ENCODE measurements at regions not wholly inside any gene's neighbourhood (a gene's known extent, or its start where the extent isn't known, plus 50 kb on each side); places are given as distances from the start of the nearest gene placed in this dataset.

DNA sequence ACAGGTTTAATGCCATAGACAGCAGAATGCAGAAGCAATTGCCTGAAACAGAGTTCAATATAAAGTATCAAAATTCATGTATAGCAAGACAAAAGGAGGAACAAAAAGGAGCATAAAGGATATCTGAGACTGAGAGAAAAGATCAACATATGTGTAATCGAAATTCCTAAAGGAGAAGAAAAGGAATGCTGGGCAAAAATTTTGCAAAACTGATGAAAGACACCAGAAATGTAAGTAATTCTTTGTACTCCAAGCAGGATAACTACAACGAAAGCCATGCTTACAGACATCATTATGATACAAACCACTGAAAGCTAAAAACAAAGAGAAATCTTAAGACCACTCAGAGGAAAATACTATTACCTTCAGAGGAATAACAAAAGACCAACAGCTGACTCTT lies 72.8 kb upstream of the MTAP start:
- Histone ChIP-seq H3K9ac (ENCODE audit: low read depth, low read length) (no peak overlapping the region), H3K36me3 (ENCODE audit: insufficient read depth, low read length) (no peaks in the 10 kb centered on the region), H3K27me3 (ENCODE audit: insufficient read depth, low read length) (peaks cover 47% of the 10 kb centered on the region), H3K4me1 (ENCODE audit: insufficient read depth, low read length) (no peaks in the 10 kb centered on the region), H3K27ac (ENCODE audit: low read depth, low read length) (no peak overlapping the region), H3K9me3 (ENCODE audit: insufficient read depth, low read depth, low read length) (no peaks in the 10 kb centered on the region), H3K4me3 (ENCODE audit: low read length) (no peak overlapping the region)
- 78% methylated on average over 2 of the region's 2 CpGs for WGBS

DNA sequence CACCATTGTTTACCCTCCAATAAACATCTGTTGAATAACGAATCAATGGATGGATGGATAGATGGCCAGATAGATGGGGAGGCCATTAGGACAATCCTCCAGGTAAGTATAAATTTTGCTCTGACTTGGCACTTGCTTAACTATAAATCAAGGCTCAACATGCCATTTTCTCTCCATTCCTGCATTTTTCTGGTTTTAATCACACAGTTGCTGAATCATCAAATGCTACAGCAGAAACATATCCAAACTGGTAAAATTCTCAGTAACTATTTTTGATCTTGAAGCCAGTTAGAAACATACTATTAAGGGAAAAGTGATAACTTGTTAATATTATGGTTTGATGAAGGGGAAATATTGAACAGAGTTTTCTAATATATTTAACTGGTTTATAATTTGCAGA lies 71.5 kb upstream of the MTAP start:
- Histone ChIP-seq H3K27me3 (ENCODE audit: insufficient read depth, low read length) (peaks cover 46% of the 10 kb centered on the region), H3K9me3 (ENCODE audit: insufficient read depth, low read depth, low read length) (no peaks in the 10 kb centered on the region), H3K9ac (ENCODE audit: low read depth, low read length) (no peak overlapping the region), H3K27ac (ENCODE audit: low read depth, low read length) (no peak overlapping the region), H3K4me1 (ENCODE audit: insufficient read depth, low read length) (no peaks in the 10 kb centered on the region), H3K36me3 (ENCODE audit: insufficient read depth, low read length) (no peaks in the 10 kb centered on the region), H3K4me3 (ENCODE audit: low read length) (no peak overlapping the region)
- WGBS: no CpG with 5 or more reads among the region's 1 CpG

DNA sequence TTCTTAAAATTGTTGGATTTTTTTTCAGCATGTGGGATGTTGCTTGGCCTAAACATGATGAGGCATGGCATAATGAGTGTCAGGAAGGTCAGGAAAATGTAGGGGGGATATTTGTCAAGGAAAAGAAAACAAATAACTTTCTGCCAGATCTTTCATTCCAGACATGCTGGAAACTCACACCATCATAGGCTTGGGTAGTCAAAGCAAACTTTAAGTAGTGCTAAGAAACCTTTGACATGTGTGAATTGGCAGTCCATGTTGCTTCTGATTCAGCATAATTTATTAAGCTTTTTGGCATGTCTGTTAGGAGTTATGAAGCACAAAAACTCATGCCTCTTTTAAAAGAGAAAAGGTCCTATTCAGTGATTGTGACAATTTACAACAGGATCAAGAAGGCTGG lies 61.3 kb upstream of the MTAP start:
- H3K36me3 ChIP-seq (ENCODE audit: insufficient read depth, low read length): no peaks in the 10 kb centered on the region
- peaks cover 99% of the 10 kb centered on the region for H3K27me3 ChIP-seq (ENCODE audit: insufficient read depth, low read length)
- no peak overlapping the region for H3K9ac ChIP-seq (ENCODE audit: low read depth, low read length)
- H3K4me3 ChIP-seq (ENCODE audit: low read length): no peak overlapping the region
- no peaks in the 10 kb centered on the region for H3K4me1 ChIP-seq (ENCODE audit: insufficient read depth, low read length)
- H3K27ac ChIP-seq (ENCODE audit: low read depth, low read length): no peak overlapping the region
- H3K9me3 ChIP-seq (ENCODE audit: insufficient read depth, low read depth, low read length): no peaks in the 10 kb centered on the region

DNA sequence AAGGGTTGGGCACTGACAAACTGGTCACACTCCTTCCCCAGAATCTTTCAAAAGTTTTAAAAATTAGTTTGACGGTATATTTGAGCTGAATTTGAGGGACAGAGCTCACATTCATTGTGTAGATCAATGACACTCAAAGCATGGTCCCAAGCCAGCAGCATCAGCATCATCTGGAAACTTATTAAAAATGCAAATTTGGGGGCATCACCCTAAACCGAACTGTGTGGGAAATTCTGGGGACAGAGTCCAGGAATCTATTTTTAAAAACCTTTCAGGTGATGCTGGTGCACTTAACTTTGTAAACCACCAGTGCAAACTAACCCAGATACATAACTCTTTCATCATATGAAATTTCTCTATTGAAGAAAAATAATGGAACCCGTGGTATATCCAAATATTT lies 58.1 kb upstream of the MTAP start:
- H3K27ac ChIP-seq (ENCODE audit: low read depth, low read length): no peak overlapping the region
- no peaks in the 10 kb centered on the region for H3K36me3 ChIP-seq (ENCODE audit: insufficient read depth, low read length)
- H3K9me3 ChIP-seq (ENCODE audit: insufficient read depth, low read depth, low read length): no peaks in the 10 kb centered on the region
- WGBS: 23% methylated on average over 2 of the region's 3 CpGs
- no peak overlapping the region for H3K4me3 ChIP-seq (ENCODE audit: low read length)
- peaks cover 100% of the 10 kb centered on the region for H3K27me3 ChIP-seq (ENCODE audit: insufficient read depth, low read length)
- no peak overlapping the region for H3K9ac ChIP-seq (ENCODE audit: low read depth, low read length)
- H3K4me1 ChIP-seq (ENCODE audit: insufficient read depth, low read length): no peaks in the 10 kb centered on the region

DNA sequence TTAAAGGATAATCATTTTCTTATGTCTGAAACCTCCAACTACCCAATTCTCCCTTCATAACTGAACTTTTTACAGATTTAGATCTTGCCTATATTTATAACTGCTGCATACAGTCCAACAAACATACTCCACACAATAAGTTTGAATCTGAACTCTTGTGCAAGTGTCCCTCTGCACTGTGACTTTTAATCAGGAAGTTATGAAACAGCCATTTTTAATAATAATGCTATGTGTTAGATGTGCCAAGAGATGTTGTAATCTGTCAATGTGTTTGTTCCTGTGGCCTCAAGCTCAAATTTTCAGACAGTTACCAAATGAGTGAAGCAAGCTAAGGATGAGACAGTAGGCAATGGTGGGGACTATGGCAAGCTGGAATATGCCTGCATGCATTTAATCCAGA lies 57.6 kb upstream of the MTAP start:
- Histone ChIP-seq H3K4me1 (ENCODE audit: insufficient read depth, low read length) (no peaks in the 10 kb centered on the region), H3K36me3 (ENCODE audit: insufficient read depth, low read length) (no peaks in the 10 kb centered on the region), H3K4me3 (ENCODE audit: low read length) (no peak overlapping the region), H3K9me3 (ENCODE audit: insufficient read depth, low read depth, low read length) (no peaks in the 10 kb centered on the region), H3K27ac (ENCODE audit: low read depth, low read length) (no peak overlapping the region), H3K9ac (ENCODE audit: low read depth, low read length) (no peak overlapping the region), H3K27me3 (ENCODE audit: insufficient read depth, low read length) (peaks cover 100% of the 10 kb centered on the region)

DNA sequence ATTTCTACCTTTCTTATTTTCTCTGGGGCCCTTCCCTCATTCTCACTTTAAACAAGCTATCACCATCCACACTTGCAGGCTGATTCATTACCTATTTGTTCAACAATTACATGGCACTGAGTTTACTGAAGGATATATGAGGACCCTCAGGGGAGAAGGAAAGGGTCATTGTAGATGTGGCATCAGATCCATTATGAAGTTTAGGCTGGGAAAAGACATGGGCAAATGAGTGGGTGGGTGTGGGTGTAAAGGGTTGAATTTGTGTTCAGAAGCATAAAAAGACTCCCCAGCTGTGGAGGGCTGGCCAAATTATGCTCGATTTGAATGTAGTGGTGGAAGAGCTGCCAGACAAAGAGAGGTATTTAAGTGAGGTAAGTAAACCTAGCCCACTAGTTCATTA lies 55.9 kb upstream of the MTAP start:
- Histone ChIP-seq H3K4me3 (ENCODE audit: low read length) (no peak overlapping the region), H3K27me3 (ENCODE audit: insufficient read depth, low read length) (peaks cover 100% of the 10 kb centered on the region), H3K9ac (ENCODE audit: low read depth, low read length) (no peak overlapping the region), H3K4me1 (ENCODE audit: insufficient read depth, low read length) (no peaks in the 10 kb centered on the region), H3K36me3 (ENCODE audit: insufficient read depth, low read length) (no peaks in the 10 kb centered on the region), H3K9me3 (ENCODE audit: insufficient read depth, low read depth, low read length) (no peaks in the 10 kb centered on the region), H3K27ac (ENCODE audit: low read depth, low read length) (no peak overlapping the region)
- whole genome bisulfite sequencing: 35% methylated on average over 1 of the region's 1 CpG

DNA sequence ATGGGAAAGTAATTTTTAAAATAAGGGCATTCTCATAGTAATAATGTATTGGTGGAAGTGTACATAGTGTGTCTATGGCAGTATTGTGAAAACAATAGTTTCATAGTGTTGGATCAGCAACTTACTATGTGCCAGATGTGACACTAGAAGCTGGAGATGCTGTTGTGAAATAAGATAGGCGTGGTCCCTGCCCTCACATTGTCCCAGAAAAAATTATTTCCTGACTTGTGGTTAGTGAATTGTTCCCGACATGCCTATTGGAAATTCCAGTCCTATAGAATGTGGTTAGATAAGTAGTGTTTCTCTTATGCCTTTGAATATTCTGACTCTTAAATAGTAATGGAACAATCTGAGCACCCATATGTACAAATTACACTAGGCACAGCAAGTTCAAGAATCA lies 55.3 kb upstream of the MTAP start:
- no peaks in the 10 kb centered on the region for H3K4me1 ChIP-seq (ENCODE audit: insufficient read depth, low read length)
- H3K36me3 ChIP-seq (ENCODE audit: insufficient read depth, low read length): no peaks in the 10 kb centered on the region
- no peak overlapping the region for H3K27ac ChIP-seq (ENCODE audit: low read depth, low read length)
- WGBS: 32% methylated on average over 2 of the region's 2 CpGs
- H3K4me3 ChIP-seq (ENCODE audit: low read length): no peak overlapping the region
- H3K27me3 ChIP-seq (ENCODE audit: insufficient read depth, low read length): peaks cover 100% of the 10 kb centered on the region
- H3K9ac ChIP-seq (ENCODE audit: low read depth, low read length): no peak overlapping the region
- no peaks in the 10 kb centered on the region for H3K9me3 ChIP-seq (ENCODE audit: insufficient read depth, low read depth, low read length)

DNA sequence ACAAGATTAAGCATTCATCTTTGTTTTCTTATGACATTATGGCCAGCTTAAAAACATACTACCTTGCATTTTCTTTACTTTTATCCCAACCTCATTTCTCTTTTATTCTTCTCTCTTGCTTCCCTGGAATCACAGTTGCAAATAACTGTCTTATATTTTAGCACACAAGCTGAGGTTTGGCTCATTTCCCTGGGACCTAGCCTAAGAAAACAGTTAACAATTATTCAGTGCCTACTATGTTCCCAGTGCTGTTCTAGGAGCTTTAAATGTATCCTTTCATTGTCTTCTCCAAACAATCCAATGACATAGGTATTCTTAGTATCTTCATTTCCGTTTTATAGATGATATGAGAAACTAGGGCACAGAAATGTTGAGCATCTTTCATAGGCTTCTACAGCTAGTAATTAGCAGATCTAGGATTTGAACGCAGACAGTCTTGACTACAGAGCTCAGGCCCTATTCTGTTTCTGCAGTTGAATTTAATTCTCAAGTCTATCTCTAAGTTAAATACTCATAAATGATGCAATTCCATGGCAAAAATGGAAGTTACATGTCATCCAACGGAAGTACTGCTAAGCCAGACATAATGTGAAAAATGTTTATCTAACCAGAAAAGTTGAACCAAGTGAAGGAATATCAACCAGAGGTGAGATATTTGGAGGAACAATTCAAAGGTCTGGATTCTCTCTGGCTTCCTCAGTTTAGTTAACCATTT lies 52.3 kb upstream of the MTAP start:
- H3K9ac ChIP-seq (ENCODE audit: low read depth, low read length): no peak overlapping the region
- no peaks in the 10 kb centered on the region for H3K9me3 ChIP-seq (ENCODE audit: insufficient read depth, low read depth, low read length)
- no peak overlapping the region for H3K27ac ChIP-seq (ENCODE audit: low read depth, low read length)
- 51% methylated on average over 3 of the region's 3 CpGs for WGBS
- H3K36me3 ChIP-seq (ENCODE audit: insufficient read depth, low read length): no peaks in the 10 kb centered on the region
- peaks cover 6% of the 10 kb centered on the region; the same call in 1 of the 2 replicates for H3K4me1 ChIP-seq (ENCODE audit: insufficient read depth, low read length)
- H3K27me3 ChIP-seq (ENCODE audit: insufficient read depth, low read length): peaks cover 100% of the 10 kb centered on the region
- no peak overlapping the region for H3K4me3 ChIP-seq (ENCODE audit: low read length)

DNA sequence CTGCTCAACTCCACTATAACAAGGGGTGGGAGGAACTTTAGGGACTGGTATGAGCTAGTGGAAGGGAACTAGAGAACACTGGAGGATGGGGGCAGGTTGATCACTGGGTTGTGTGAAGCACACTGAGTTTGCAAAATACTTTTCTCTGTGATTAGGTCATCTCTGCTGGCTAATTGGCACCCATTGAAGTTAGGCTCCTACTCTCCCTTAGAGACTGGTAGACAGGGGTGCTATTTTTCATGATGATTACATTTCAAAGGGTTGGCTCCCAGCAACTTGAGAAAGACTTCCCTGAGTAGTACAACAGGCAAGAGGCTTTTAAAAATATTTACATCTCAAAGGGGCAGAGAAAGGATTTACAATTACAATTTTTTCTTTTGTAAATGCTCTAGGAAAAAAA lies 50.4 kb upstream of the MTAP start:
- Histone ChIP-seq H3K27ac (ENCODE audit: low read depth, low read length) (no peak overlapping the region), H3K4me3 (ENCODE audit: low read length) (no peak overlapping the region), H3K9ac (ENCODE audit: low read depth, low read length) (no peak overlapping the region), H3K27me3 (ENCODE audit: insufficient read depth, low read length) (peaks cover 100% of the 10 kb centered on the region), H3K36me3 (ENCODE audit: insufficient read depth, low read length) (no peaks in the 10 kb centered on the region), H3K9me3 (ENCODE audit: insufficient read depth, low read depth, low read length) (no peaks in the 10 kb centered on the region), H3K4me1 (ENCODE audit: insufficient read depth, low read length) (peaks cover 6% of the 10 kb centered on the region; the same call in 1 of the 2 replicates)

Data from HUES64 (cell line).